Neural cell (in vitro differentiated cells): ENCODE measurements at regions not wholly inside any gene's neighbourhood (a gene's known extent, or its start where the extent isn't known, plus 50 kb on each side); places are given as distances from the start of the nearest gene placed in this dataset.

Source experiments
- H2AFZ ChIP-seq: fragments of 200-600, 300-800 bp; sonication (generic), shearing (Covaris generic); 2 replicates; pipeline ENCODE4 v1.6.0; 2014; ENCODE audit warnings: low read depth, mild to moderate bottlenecking, antibody characterized with exemption, low read length, moderate library complexity
- H3F3A ChIP-seq: fragments of 200-600 bp; shearing (Covaris generic); 2 replicates; pipeline ENCODE4 v1.6.1; 2016; ENCODE audit warnings: mild to moderate bottlenecking, moderate library complexity, mixed read lengths, antibody characterized with exemption, low read length; ENCODE audit not compliant: insufficient read depth, poor library complexity, severe bottlenecking
- H3K27ac ChIP-seq: fragments of 200-600, 300-800 bp; sonication (generic), shearing (Covaris generic); 2 replicates; pipeline ENCODE4 v1.5.1; 2014; ENCODE audit warnings: mild to moderate bottlenecking, low read length, moderate library complexity
- H3K27me3 ChIP-seq: fragments of 300-800, 200-600 bp; sonication (generic), shearing (Covaris generic); 2 replicates; pipeline ENCODE4 v1.6.0; 2014; ENCODE audit warnings: mild to moderate bottlenecking, low read depth, low read length, moderate library complexity; ENCODE audit not compliant: insufficient read depth
- H3K36me3 ChIP-seq: fragments of 300-800, 200-600 bp; sonication (generic), shearing (Covaris generic); 2 replicates; pipeline ENCODE4 v1.5.1; 2014; ENCODE audit warnings: mild to moderate bottlenecking, antibody characterized with exemption, low read length, moderate library complexity; ENCODE audit not compliant: insufficient read depth
- H3K4me2 ChIP-seq: fragments of 300-800, 200-600 bp; sonication (generic), shearing (Covaris generic); 2 replicates; pipeline ENCODE4 v1.6.0; 2014; ENCODE audit warnings: mild to moderate bottlenecking, low read length
- H3K4me3 ChIP-seq: fragments of 300-800, 200-600 bp; sonication (generic), shearing (Covaris generic); 2 replicates; pipeline ENCODE4 v1.5.1; 2014; ENCODE audit warnings: mild to moderate bottlenecking, low read length, moderate library complexity
- H3K79me2 ChIP-seq: fragments of 200-600 bp; shearing (Covaris generic); replicated peaks from 2 replicates; pipeline ENCODE4 v1.6.0; 2014; ENCODE audit warnings: mild to moderate bottlenecking, low read length, moderate library complexity; ENCODE audit not compliant: insufficient read depth
- H3K9ac ChIP-seq: fragments of 300-800, 200-600 bp; sonication (generic), shearing (Covaris generic); 2 replicates; pipeline ENCODE4 v1.6.1; 2016; ENCODE audit warnings: mild to moderate bottlenecking, low read length, mixed read lengths
- H3K9me2 ChIP-seq: fragments of 200-600 bp; shearing (Covaris generic); 2 replicates; pipeline ENCODE4 v1.6.1; 2016; ENCODE audit warnings: mild to moderate bottlenecking, low read length, mixed read lengths; ENCODE audit not compliant: insufficient read depth
- H3K9me3 ChIP-seq: fragments of 200-600, 300-800 bp; sonication (generic), shearing (Covaris generic); 2 replicates; pipeline ENCODE4 v1.6.1; 2016; ENCODE audit warnings: mild to moderate bottlenecking, mixed run types, low read length, moderate library complexity, mixed read lengths
- H4K20me1 ChIP-seq: fragments of 200-600 bp; shearing (Covaris generic); 2 replicates; pipeline ENCODE4 v1.6.1; 2016; ENCODE audit warnings: mild to moderate bottlenecking, mixed run types; ENCODE audit not compliant: insufficient read depth
- EP300 ChIP-seq: fragments of 450-650 bp; conservative IDR thresholded peaks from 2 replicates; pipeline ENCODE4 v1.6.1; 2014; ENCODE audit warnings: antibody characterized with exemption, mild to moderate bottlenecking, moderate library complexity; ENCODE audit not compliant: poor library complexity, severe bottlenecking
- EZH2 ChIP-seq: fragments of 200-600, 300-800 bp; shearing (Covaris generic), sonication (generic); IDR thresholded peaks from 2 replicates; pipeline ENCODE4 v1.6.1; 2014; ENCODE audit warnings: antibody characterized with exemption, low read length, borderline replicate concordance, mild to moderate bottlenecking; ENCODE audit not compliant: insufficient read depth, poor library complexity, severe bottlenecking
- MXI1 ChIP-seq: fragments of 450-650 bp; conservative IDR thresholded peaks from 2 replicates; pipeline ENCODE4 v1.6.1; 2014; ENCODE audit warnings: antibody characterized with exemption, mild to moderate bottlenecking; ENCODE audit not compliant: poor library complexity, severe bottlenecking
- POLR2AphosphoS5 ChIP-seq: IDR thresholded peaks from 2 replicates; pipeline ENCODE4 v1.6.1; 2012
- RAD21 ChIP-seq: fragments of 450-650 bp; conservative IDR thresholded peaks from 2 replicates; pipeline ENCODE4 v1.6.1; 2014; ENCODE audit warnings: antibody characterized with exemption, mild to moderate bottlenecking, moderate library complexity
- SMC3 ChIP-seq: fragments of 450-650 bp; conservative IDR thresholded peaks from 2 replicates; pipeline ENCODE4 v1.6.1; 2014; ENCODE audit warnings: antibody characterized with exemption, mild to moderate bottlenecking, moderate library complexity; ENCODE audit not compliant: poor library complexity
- TAF1 ChIP-seq: IDR thresholded peaks from 2 replicates; pipeline ENCODE4 v1.6.1; 2012; ENCODE audit warnings: low read depth
- TF ChIP-seq, protein P1 (sequence below): IDR thresholded peaks from 2 replicates; pipeline ENCODE4 v1.6.1; 2012; ENCODE audit warnings: borderline replicate concordance
- TF ChIP-seq, protein P2 (sequence below): fragments of 450-650 bp; IDR thresholded peaks from 2 replicates; pipeline ENCODE4 v1.5.1; 2014; ENCODE audit warnings: antibody characterized with exemption, mild to moderate bottlenecking, moderate library complexity; ENCODE audit not compliant: poor library complexity, severe bottlenecking

DNA sequence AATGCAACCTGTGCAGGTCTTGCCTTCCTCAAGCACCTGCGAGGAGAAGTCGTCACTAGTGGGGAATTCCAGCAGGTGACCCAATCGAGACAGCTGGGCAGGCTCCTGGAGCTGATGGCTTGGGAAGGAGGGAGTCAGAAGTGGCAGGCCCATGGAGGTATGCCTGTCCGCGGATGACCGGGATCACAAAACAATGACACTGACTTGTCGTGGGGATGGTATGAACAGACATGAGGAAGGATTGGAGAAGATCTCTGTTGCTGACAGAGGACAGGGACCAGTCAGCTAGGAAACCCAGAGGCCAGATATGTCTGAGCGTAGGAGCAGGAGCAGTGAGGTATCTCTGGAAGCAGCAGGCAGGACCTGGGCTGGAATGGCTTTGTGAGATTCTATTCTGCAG, 233.3 kb downstream of the SOX9 start:
- no peak overlapping the region for H2AFZ ChIP-seq
- no peak overlapping the region for H3K9ac ChIP-seq
- no peaks in the 10 kb centered on the region for H3K27me3 ChIP-seq
- TF ChIP-seq, protein P1, sequence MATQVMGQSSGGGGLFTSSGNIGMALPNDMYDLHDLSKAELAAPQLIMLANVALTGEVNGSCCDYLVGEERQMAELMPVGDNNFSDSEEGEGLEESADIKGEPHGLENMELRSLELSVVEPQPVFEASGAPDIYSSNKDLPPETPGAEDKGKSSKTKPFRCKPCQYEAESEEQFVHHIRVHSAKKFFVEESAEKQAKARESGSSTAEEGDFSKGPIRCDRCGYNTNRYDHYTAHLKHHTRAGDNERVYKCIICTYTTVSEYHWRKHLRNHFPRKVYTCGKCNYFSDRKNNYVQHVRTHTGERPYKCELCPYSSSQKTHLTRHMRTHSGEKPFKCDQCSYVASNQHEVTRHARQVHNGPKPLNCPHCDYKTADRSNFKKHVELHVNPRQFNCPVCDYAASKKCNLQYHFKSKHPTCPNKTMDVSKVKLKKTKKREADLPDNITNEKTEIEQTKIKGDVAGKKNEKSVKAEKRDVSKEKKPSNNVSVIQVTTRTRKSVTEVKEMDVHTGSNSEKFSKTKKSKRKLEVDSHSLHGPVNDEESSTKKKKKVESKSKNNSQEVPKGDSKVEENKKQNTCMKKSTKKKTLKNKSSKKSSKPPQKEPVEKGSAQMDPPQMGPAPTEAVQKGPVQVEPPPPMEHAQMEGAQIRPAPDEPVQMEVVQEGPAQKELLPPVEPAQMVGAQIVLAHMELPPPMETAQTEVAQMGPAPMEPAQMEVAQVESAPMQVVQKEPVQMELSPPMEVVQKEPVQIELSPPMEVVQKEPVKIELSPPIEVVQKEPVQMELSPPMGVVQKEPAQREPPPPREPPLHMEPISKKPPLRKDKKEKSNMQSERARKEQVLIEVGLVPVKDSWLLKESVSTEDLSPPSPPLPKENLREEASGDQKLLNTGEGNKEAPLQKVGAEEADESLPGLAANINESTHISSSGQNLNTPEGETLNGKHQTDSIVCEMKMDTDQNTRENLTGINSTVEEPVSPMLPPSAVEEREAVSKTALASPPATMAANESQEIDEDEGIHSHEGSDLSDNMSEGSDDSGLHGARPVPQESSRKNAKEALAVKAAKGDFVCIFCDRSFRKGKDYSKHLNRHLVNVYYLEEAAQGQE = no peak
- no peak for TF ChIP-seq TAF1
- no peak for TF ChIP-seq RAD21
- no peak for TF ChIP-seq EP300
- H3F3A ChIP-seq = no peaks in the 10 kb centered on the region
- no peak overlapping the region for H3K27ac ChIP-seq
- no peaks in the 10 kb centered on the region for H4K20me1 ChIP-seq
- H3K4me2 ChIP-seq = no peak overlapping the region
- no peak overlapping the region for H3K4me3 ChIP-seq
- no peaks in the 10 kb centered on the region for H3K9me2 ChIP-seq
- H3K79me2 ChIP-seq = no peaks in the 10 kb centered on the region
- H3K36me3 ChIP-seq = no peaks in the 10 kb centered on the region
- no peaks in the 10 kb centered on the region for H3K9me3 ChIP-seq

DNA sequence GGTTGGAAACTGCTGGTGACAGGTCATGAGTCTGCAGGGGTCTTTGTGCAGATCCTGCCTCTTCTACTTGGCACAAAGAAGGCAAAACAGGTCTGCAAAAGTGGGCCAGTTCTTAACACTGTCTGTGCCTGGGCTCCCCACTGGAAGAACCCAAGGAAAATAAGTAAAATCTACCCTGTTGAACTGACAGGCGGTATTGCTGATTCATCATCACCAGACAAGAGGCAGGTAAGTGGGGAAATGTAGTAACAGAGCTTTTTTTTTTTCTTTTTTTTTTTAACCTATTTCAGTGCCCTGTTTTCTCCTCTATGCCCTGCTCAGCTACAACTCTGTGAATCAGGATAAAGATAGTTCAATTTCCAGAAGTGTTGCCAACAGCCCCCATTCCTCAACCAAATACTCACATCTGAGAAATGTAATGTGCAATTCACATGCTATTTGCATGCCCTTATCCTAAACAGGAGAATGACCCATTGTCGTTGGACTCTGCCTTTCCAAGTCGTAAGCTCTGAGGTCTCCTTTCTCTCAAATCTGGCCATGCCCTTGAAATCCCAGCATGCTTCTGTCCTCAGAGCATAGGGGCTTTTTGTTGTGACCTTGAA, 237.0 kb downstream of the SOX9 start:
- Histone ChIP-seq H3K4me3 (no peak overlapping the region), H3K9ac (no peak overlapping the region), H3K27ac (no peak overlapping the region), H4K20me1 (no peaks in the 10 kb centered on the region), H3K27me3 (no peaks in the 10 kb centered on the region), H2AFZ (no peak overlapping the region), H3K9me2 (no peaks in the 10 kb centered on the region), H3K79me2 (no peaks in the 10 kb centered on the region), H3K9me3 (no peaks in the 10 kb centered on the region), H3K36me3 (no peaks in the 10 kb centered on the region), H3F3A (no peaks in the 10 kb centered on the region), H3K4me2 (no peak overlapping the region)
- TF ChIP-seq EP300 = no peak
- no peak for TF ChIP-seq TAF1
- no peak for TF ChIP-seq SMC3
- TF ChIP-seq, protein P1 = no peak
- TF ChIP-seq POLR2AphosphoS5 = no peak
- no peak for TF ChIP-seq RAD21
- no peak for TF ChIP-seq MXI1
- TF ChIP-seq EZH2 = no peak
- TF ChIP-seq, protein P2, sequence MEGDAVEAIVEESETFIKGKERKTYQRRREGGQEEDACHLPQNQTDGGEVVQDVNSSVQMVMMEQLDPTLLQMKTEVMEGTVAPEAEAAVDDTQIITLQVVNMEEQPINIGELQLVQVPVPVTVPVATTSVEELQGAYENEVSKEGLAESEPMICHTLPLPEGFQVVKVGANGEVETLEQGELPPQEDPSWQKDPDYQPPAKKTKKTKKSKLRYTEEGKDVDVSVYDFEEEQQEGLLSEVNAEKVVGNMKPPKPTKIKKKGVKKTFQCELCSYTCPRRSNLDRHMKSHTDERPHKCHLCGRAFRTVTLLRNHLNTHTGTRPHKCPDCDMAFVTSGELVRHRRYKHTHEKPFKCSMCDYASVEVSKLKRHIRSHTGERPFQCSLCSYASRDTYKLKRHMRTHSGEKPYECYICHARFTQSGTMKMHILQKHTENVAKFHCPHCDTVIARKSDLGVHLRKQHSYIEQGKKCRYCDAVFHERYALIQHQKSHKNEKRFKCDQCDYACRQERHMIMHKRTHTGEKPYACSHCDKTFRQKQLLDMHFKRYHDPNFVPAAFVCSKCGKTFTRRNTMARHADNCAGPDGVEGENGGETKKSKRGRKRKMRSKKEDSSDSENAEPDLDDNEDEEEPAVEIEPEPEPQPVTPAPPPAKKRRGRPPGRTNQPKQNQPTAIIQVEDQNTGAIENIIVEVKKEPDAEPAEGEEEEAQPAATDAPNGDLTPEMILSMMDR = no peak
